ENCODE measurements at regions not wholly inside any gene's neighbourhood (a gene's known extent, or its start where the extent isn't known, plus 50 kb on each side); places are given as distances from the start of the nearest gene placed in this dataset.

GRCh38 chr3:135473449-135473848 lies 492.1 kb upstream of the PPP2R3A start:
- DNase-seq (ENCODE audit: low read depth): no peak

DNA sequence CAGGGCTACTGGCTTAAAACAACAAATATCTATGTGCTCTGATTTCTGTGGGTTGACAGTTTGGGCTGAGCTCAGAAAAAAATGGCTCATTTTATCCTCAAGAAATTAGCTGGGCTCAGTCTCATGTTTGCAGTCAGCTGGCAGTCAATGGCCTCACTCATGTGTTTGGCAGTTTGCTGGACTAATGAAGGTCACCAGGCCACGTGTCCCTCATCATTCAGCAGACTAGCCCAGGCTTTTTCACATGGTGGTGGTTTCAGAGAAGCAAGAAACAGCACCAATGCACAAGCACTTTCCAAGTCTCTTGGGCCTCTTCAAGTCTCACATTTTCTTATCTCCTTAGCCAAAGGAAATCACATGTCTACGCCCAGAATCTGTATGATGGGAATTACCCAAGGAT lies 478.3 kb upstream of the PPP2R3A start:
- DNase-seq (ENCODE audit: low read depth): no peak

- no peak for DNase-seq (ENCODE audit: low read depth)
Observed at GRCh38 chr3:135490219-135490915, 475.2 kb upstream of the PPP2R3A start.

DNA sequence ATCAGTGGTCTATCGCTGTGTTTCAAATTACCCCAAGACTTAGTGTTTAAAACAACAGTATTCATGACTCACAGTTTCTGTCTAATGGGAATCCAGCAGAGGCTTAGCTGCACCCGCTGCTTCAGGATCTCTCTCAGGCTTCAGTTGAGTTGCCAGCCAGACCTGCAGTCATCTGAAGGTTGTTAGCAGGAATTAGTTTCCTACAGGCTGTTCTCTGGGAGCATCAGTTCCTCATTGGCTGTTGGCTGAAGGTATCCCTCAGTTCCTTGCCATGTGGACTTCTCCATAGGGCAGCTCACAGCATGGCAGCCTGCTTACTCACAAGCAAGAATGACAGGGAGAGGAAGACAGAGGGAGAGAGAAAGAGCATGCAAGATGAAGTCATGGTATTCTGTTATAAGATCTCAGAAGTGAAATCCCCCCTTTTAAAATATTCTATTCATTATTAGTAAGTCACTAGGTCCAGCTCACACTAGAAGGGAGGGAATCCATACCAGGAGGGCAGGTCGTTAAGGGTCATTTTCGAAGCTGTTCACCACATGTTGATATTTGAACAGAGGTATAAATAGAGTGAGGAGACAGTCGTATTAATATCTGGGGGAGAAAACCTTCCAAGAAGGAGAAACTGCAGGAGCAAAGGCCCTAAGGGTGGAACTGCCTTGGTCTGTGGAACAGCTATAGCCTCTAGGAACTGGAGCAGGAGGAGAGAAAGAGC lies 473.9 kb upstream of the PPP2R3A start:
- DNase-seq (ENCODE audit: low read depth): peak; percentile 33

GRCh38 chr3:135495891-135496290 lies 469.6 kb upstream of the PPP2R3A start:
- no peak for DNase-seq (ENCODE audit: low read depth)

- no peak for DNase-seq (ENCODE audit: low read depth)
Observed at GRCh38 chr3:135497979-135498378, 467.5 kb upstream of the PPP2R3A start.

DNA sequence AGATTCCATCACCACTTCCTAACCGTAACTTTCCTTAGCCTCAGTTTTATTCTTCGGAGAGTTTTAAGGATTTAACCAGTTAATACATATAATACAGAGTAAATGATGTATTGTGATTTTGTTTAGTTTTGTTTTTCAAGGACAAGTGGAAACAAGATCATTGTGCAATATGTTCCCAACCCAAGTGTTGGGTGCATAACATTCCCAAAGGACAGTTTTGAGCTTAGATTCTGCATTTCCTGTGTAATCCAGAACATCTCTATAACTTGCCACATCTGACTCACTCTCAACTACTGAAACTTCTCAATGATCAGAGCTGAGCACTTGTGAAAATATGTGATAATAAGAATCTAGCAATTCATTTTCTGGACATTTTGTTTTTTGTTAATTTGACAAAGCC lies 466.1 kb upstream of the PPP2R3A start:
- DNase-seq (ENCODE audit: low read depth): peak; percentile 3

GRCh38 chr3:135500034-135500433 lies 465.5 kb upstream of the PPP2R3A start:
- DNase-seq (ENCODE audit: low read depth): no peak

- no peak for DNase-seq (ENCODE audit: low read depth)
Observed at GRCh38 chr3:135503065-135503759, 462.3 kb upstream of the PPP2R3A start.

DNA sequence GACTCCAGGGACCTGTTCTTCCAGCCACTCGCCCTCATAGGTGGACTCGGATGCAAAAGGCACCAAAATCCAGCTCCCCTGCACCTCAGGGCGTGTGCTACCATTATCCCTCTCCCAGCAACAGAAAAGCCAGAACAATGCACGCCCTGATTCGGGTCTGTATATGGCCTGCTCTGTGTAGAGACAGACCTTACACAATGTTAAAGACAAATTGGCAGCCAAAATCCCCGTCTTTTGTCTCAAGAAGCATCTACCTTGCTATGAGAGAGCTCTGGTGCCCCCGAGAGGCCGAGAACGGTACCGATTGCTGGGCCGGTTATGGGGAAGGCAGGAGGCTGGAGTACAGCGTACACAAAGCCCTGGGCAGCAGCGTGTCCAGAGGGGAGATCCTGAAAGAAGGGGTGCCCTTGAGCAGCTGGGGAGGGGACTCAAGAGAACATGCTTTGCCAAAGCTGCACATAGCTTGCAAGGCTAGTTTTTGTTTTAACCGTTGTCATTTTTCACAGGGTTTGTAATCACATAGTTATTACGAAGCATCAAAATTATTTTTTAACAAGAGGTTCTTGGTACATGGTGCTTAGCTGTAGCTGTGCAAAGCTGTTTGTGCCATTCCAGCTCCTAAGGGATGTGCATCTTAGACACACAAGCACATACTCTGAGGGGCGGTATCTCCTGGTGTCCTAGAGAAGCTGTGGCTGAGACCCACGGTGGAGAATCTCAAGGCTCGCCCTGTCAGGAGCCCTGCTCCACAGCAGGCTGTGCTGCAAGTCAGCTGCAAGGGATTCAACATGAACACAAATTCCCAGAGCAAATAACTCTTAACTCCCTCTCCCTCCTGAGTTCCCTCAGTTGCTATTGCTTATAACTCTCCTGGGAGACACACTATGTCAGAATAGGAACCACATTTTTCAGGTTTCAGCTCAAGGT lies 461.5 kb upstream of the PPP2R3A start:
- peak; percentile 53 for DNase-seq (ENCODE audit: low read depth)

GRCh38 chr3:135513106-135514059 lies 452.1 kb upstream of the PPP2R3A start:
- peak; percentile 91 for DNase-seq (ENCODE audit: low read depth)

DNA sequence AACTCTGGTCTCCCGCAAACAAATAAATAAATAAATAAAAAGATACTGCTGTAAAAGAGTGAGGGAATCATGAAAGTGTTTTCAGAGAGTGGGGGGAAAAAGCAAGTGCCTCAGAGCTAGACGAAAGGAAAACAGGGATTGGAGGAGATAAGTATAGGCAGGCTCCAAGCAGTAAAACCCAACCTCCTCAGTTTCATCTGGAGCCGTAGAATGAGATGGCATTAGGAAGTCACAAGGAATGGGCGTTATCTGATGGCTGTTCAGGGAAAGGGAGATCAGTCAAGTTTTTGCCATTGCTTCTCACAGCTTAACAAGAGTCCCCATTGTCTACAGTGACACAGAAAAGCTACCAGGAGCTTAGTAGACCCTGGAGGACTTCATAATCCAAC lies 451.5 kb upstream of the PPP2R3A start:
- no peak for DNase-seq (ENCODE audit: low read depth)

DNA sequence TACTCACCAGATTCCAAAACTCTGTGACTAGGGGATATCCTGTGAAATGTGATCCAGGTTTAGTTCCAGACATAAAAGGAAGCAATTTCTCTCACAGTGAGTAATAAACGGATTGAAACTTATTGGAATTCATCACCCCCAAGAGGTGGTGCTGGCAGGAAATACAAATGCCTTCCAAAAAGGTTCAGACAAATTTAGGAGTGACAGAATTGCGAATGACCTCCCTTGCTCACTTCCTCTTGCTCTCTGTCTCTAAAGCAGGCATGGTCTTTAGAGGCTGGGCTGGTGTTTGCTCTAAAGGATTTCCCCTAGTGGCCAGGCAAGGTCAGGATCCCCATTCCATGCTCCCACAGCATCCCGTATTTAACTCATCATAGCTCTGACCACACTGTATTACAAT lies 449.4 kb upstream of the PPP2R3A start:
- DNase-seq (ENCODE audit: low read depth): peak; percentile 5

DNA sequence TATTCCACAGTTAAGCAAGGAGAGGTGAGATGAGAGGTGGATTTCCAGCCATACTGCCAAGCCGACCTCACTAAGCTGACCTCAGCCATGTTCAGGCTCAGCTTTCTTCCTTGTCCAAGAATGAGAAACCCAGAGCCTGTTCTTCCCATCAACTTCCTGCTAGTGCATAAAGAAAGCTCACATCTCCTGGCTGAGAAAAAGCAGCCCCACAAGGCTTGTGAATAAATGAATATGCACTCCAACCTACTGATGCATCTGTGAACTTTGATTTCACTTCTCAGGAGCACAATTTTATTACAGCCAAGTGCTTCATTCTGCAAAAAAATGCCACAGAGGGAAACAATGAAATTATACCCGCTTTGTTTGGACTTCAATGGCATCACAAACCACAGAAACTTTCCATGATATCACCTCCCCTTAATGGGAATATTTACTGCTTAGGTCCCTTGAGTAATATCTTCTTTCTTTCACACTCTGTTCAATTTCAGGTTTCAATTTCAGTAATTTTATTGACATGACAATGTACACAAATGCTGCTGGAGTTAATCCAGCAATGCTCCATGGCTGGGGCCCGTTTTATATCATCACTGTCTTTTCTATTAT lies 437.0 kb upstream of the PPP2R3A start:
- no peak for DNase-seq (ENCODE audit: low read depth)

GRCh38 chr3:135532021-135532420 lies 433.5 kb upstream of the PPP2R3A start:
- DNase-seq (ENCODE audit: low read depth): no peak

DNA sequence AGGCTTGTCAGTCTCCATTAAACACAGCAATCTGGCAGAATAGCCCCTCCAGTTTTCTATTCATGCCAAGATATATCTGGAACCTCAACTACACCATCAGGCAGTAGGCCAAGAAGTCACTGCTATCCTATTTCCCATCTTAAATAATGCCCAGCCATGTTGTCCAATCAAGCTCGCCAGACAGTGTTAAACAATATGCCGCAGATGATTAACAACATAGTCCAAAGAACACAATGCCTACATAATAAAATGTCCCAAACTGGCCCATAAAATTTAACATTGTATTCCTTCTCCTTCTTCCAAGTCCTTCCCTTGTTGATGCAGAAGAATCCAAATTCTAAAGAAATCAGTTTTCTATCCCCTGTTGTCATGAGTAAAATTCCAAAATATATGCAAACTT lies 427.4 kb upstream of the PPP2R3A start:
- DNase-seq (ENCODE audit: low read depth): no peak

- no peak for DNase-seq (ENCODE audit: low read depth)
Observed at GRCh38 chr3:135539351-135539750, 426.2 kb upstream of the PPP2R3A start.

- no peak for DNase-seq (ENCODE audit: low read depth)
Observed at GRCh38 chr3:135539854-135540253, 425.7 kb upstream of the PPP2R3A start.

DNA sequence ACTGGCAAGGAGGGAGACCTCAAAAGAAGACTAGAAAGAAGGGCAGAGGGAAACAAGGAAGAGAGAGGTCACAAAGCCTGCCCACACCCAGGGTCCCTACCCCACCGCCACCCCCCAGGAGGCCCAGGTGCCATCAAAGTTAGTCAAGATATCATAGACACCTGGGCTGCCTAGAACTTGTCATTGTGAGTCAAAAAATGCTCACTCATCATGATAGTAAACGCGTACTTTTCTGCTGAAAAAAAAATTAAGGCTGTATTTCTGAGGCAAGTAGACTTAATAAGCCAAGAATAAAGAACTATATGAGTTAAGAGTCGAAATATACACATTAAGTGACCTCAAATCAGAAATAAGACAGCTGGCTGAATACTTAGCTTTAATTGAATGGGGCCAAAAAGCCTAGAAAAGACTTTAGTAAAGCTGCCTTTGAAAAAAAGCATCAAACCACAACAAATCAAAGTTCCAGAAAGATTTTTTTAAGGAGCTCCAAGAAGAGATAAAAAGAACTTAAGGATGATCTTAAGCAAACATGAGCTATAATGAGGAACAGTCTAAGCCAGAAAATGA lies 415.5 kb upstream of the PPP2R3A start:
- DNase-seq (ENCODE audit: low read depth): no peak

DNA sequence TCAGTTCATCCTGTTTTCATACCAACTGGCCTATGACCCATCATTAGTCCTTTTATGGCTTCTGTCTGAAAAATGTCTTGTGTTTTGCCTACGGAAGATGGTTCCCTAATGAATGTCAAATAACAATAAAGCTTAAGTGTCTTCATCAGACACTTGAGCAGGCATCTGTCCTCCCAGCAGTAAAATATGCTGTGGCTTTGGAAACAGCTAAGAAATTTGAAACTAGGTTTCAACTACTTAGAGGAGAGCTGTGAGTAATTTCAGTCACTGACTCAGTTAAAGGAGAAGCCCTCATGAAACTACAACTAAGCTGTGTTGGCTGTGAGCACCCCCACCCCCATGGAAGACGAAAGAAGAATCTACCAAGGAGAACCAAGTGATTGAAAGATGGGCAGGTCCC lies 409.4 kb upstream of the PPP2R3A start:
- DNase-seq (ENCODE audit: low read depth): no peak
